Keratinocyte (primary cell): ENCODE measurements at regions not wholly inside any gene's neighbourhood (a gene's known extent, or its start where the extent isn't known, plus 50 kb on each side); places are given as distances from the start of the nearest gene placed in this dataset.

Experiments
- DNase-seq: peaks from one replicate; pipeline ENCODE4 v3.0.0-alpha.2; 2011; ENCODE audit warnings: low read depth, missing footprints, low spot score
- FAIRE-seq: peaks from 2 replicates; lab custom pipeline; 2011; peaks lifted over from hg19 to GRCh38; lab: Jason Lieb, UNC
- H2AFZ ChIP-seq: 2 replicates; pipeline ENCODE4 v1.6.0; 2012; ENCODE audit warnings: low read length, control low read depth, inconsistent platforms; ENCODE audit not compliant: control insufficient read depth
- H3K27ac ChIP-seq: 2 replicates; pipeline ENCODE4 v1.5.1; 2011; ENCODE audit warnings: low read length; ENCODE audit not compliant: control insufficient read depth, insufficient read depth
- H3K27me3 ChIP-seq: 3 replicates; pipeline ENCODE4 v1.6.0; 2011; ENCODE audit warnings: low read length; ENCODE audit not compliant: control insufficient read depth, insufficient read depth; ENCODE audit errors: extremely low read depth
- H3K36me3 ChIP-seq, 2 experiments: 2 replicates in 1 of 2; 3 replicates in 1 of 2; pipeline ENCODE4 v1.5.1; 2011; ENCODE audit warnings: low read length in 2 of 2, mild to moderate bottlenecking in 1 of 2; ENCODE audit not compliant: control insufficient read depth in 2 of 2, insufficient read depth in 2 of 2; ENCODE audit errors: extremely low read depth in 1 of 2
- H3K4me1 ChIP-seq: 3 replicates; pipeline ENCODE4 v1.5.1; 2011; ENCODE audit warnings: low read length; ENCODE audit not compliant: control insufficient read depth, insufficient read depth; ENCODE audit errors: extremely low read depth
- H3K4me2 ChIP-seq: 3 replicates; pipeline ENCODE4 v1.6.0; 2011; ENCODE audit warnings: low read depth, low read length; ENCODE audit not compliant: control insufficient read depth, insufficient read depth; ENCODE audit errors: extremely low read depth
- H3K4me3 ChIP-seq, 3 experiments: fragments of 200-600 bp in 1 of 3; sonication (generic) in 1 of 3; 2 replicates in 2 of 3; 3 replicates in 1 of 3; pipeline ENCODE4 v1.5.1; 2011 to 2016; ENCODE audit warnings: low read length in 3 of 3, mild to moderate bottlenecking in 3 of 3, control low read depth in 2 of 3, inconsistent platforms in 1 of 3, low read depth in 1 of 3, mixed read lengths in 1 of 3, mixed run types in 1 of 3, moderate library complexity in 1 of 3; ENCODE audit not compliant: control insufficient read depth in 2 of 3, insufficient read depth in 2 of 3; ENCODE audit errors: extremely low read depth in 1 of 3
- H3K79me2 ChIP-seq: 2 replicates; pipeline ENCODE4 v1.6.0; 2012; ENCODE audit warnings: low read length; ENCODE audit not compliant: control insufficient read depth, insufficient read depth
- H3K9ac ChIP-seq: 3 replicates; pipeline ENCODE4 v1.6.0; 2011; ENCODE audit warnings: low read length; ENCODE audit not compliant: control insufficient read depth, insufficient read depth; ENCODE audit errors: extremely low read depth
- H3K9me1 ChIP-seq: 3 replicates; pipeline ENCODE4 v1.6.0; 2011; ENCODE audit warnings: low read length; ENCODE audit not compliant: control insufficient read depth, insufficient read depth; ENCODE audit errors: extremely low read depth
- H3K9me3 ChIP-seq: 2 replicates; pipeline ENCODE4 v1.5.1; 2012; ENCODE audit warnings: low read depth, low read length; ENCODE audit not compliant: control insufficient read depth
- H4K20me1 ChIP-seq: 3 replicates; pipeline ENCODE4 v1.6.0; 2011; ENCODE audit warnings: low read length; ENCODE audit not compliant: control insufficient read depth, insufficient read depth; ENCODE audit errors: extremely low read depth
- EZH2 ChIP-seq: IDR thresholded peaks from one replicate; pipeline ENCODE4 v1.6.1; 2012; ENCODE audit warnings: inconsistent platforms, mild to moderate bottlenecking, low read length, moderate library complexity
- dilution Hi-C: fragments of 300-500 bp; cut with MboI; formaldehyde crosslinking; loops from one replicate; pipeline ENCODE4 v1.7.0; 2020; ENCODE audit warnings: low sequenced_read_pairs; ENCODE audit not compliant: extremely low pct_ligation_motif_present
- TF ChIP-seq, protein P1 (sequence below), 3 experiments: IDR thresholded peaks in 1 of 3; conservative IDR thresholded peaks in 1 of 3; optimal IDR thresholded peaks in 1 of 3; 2 replicates in 2 of 3; 3 replicates in 1 of 3; pipeline versions ENCODE3 to v1.5.1; 2011; ENCODE audit warnings: low read length in 3 of 3, mild to moderate bottlenecking in 3 of 3, moderate library complexity in 2 of 3, control low read depth in 1 of 3, inconsistent platforms in 1 of 3; ENCODE audit not compliant: insufficient read depth in 2 of 3; ENCODE audit errors: extremely low read depth in 1 of 3

GRCh38 chr5:125140220-125140619 lies 393.8 kb upstream of the ZNF608 start:
- H3K9me1 ChIP-seq: no peaks in the 10 kb centered on the region
- H3K27ac ChIP-seq: no peak overlapping the region
- H3K9me3 ChIP-seq: no peaks in the 10 kb centered on the region
- H3K4me2 ChIP-seq: no peak overlapping the region
- H2AFZ ChIP-seq: no peak overlapping the region
- no peak overlapping the region for H3K4me3 ChIP-seq
- DNase-seq: no peak
- H3K9ac ChIP-seq: no peak overlapping the region
- H3K27me3 ChIP-seq: no peaks in the 10 kb centered on the region
- H3K79me2 ChIP-seq: no peaks in the 10 kb centered on the region
- dilution Hi-C loops: no loop called here
- no peaks in the 10 kb centered on the region for H3K36me3 ChIP-seq
- no peak for FAIRE-seq
- H3K4me1 ChIP-seq: no peaks in the 10 kb centered on the region
- H4K20me1 ChIP-seq: no peaks in the 10 kb centered on the region
- TF ChIP-seq, protein P1, sequence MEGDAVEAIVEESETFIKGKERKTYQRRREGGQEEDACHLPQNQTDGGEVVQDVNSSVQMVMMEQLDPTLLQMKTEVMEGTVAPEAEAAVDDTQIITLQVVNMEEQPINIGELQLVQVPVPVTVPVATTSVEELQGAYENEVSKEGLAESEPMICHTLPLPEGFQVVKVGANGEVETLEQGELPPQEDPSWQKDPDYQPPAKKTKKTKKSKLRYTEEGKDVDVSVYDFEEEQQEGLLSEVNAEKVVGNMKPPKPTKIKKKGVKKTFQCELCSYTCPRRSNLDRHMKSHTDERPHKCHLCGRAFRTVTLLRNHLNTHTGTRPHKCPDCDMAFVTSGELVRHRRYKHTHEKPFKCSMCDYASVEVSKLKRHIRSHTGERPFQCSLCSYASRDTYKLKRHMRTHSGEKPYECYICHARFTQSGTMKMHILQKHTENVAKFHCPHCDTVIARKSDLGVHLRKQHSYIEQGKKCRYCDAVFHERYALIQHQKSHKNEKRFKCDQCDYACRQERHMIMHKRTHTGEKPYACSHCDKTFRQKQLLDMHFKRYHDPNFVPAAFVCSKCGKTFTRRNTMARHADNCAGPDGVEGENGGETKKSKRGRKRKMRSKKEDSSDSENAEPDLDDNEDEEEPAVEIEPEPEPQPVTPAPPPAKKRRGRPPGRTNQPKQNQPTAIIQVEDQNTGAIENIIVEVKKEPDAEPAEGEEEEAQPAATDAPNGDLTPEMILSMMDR (optimal IDR thresholded peaks at IDR 0.05 in 1 of 3, IDR thresholded peaks at IDR 0.05 in 1 of 3, conservative IDR thresholded peaks at IDR 0.05 in 1 of 3; ENCODE audit: extremely low read depth in 1 of 3, insufficient read depth in 2 of 3, low read length in 3 of 3): no peak
- TF ChIP-seq EZH2: no peak

- H3K9me1 ChIP-seq: no peaks in the 10 kb centered on the region
- H3K27me3 ChIP-seq: no peaks in the 10 kb centered on the region
- no peaks in the 10 kb centered on the region for H3K36me3 ChIP-seq
- no peaks in the 10 kb centered on the region for H3K4me1 ChIP-seq
- H3K9me3 ChIP-seq: no peaks in the 10 kb centered on the region
- no peak overlapping the region for H3K4me3 ChIP-seq
- TF ChIP-seq, protein P1 (optimal IDR thresholded peaks at IDR 0.05 in 1 of 3, IDR thresholded peaks at IDR 0.05 in 1 of 3, conservative IDR thresholded peaks at IDR 0.05 in 1 of 3; ENCODE audit: extremely low read depth in 1 of 3, insufficient read depth in 2 of 3, low read length in 3 of 3): no peak
- DNase-seq (no peak), FAIRE-seq (no peak)
- no peak overlapping the region for H3K4me2 ChIP-seq
- dilution Hi-C loops: no loop called here
- H3K27ac ChIP-seq: no peak overlapping the region
- no peaks in the 10 kb centered on the region for H4K20me1 ChIP-seq
- H3K79me2 ChIP-seq: no peaks in the 10 kb centered on the region
- no peak overlapping the region for H2AFZ ChIP-seq
- no peak overlapping the region for H3K9ac ChIP-seq
Observed at GRCh38 chr5:125140855-125141254, 394.4 kb upstream of the ZNF608 start.
